Gastrocnemius medialis (tissue), 4 donors: ENCODE measurements at regions not wholly inside any gene's neighbourhood (a gene's known extent, or its start where the extent isn't known, plus 50 kb on each side); places are given as distances from the start of the nearest gene placed in this dataset.

ENCODE experiments used
- CTCF ChIP-seq, 5 experiments: fragments of 450-650 bp in 3 of 5; fragments of 200-600 bp in 2 of 5; sonication (generic) in 2 of 5; IDR thresholded peaks in 4 of 5; conservative IDR thresholded peaks in 1 of 5; 1 replicate in 4 of 5; 2 replicates in 1 of 5; pipeline ENCODE4 v1.5.1; 2016 to 2019; ENCODE audit warnings: antibody characterized with exemption in 5 of 5, mild to moderate bottlenecking in 3 of 5, moderate library complexity in 3 of 5
- POLR2A ChIP-seq, 2 donors: fragments of 450-650 bp; IDR thresholded peaks; one replicate each; pipeline ENCODE4 v1.6.1; 2017; ENCODE audit warnings: antibody characterized with exemption in 2 of 2, mild to moderate bottlenecking in 2 of 2, moderate library complexity in 2 of 2

- TF ChIP-seq POLR2A (IDR thresholded peaks at IDR 0.05), result no peak
- TF ChIP-seq CTCF (IDR thresholded peaks at IDR 0.05 in 4 of 5, conservative IDR thresholded peaks at IDR 0.05 in 1 of 5), result no peak
Observed at GRCh38 chr9:90540734-90541133, 101.9 kb downstream of the DIRAS2 start.
